GM18873 (cell line): ENCODE measurements at regions not wholly inside any gene's neighbourhood (a gene's known extent, or its start where the extent isn't known, plus 50 kb on each side); places are given as distances from the start of the nearest gene placed in this dataset.

ENCODE experiments used
- ATAC-seq: cut with Tn5 transposase; IDR thresholded peaks from one replicate; pipeline ENCODE4 v1.9.1; 2021; ENCODE audit warnings: mild to moderate bottlenecking, moderate library complexity, moderate number of reproducible peaks; ENCODE audit not compliant: unreplicated experiment, low FRiP score

DNA sequence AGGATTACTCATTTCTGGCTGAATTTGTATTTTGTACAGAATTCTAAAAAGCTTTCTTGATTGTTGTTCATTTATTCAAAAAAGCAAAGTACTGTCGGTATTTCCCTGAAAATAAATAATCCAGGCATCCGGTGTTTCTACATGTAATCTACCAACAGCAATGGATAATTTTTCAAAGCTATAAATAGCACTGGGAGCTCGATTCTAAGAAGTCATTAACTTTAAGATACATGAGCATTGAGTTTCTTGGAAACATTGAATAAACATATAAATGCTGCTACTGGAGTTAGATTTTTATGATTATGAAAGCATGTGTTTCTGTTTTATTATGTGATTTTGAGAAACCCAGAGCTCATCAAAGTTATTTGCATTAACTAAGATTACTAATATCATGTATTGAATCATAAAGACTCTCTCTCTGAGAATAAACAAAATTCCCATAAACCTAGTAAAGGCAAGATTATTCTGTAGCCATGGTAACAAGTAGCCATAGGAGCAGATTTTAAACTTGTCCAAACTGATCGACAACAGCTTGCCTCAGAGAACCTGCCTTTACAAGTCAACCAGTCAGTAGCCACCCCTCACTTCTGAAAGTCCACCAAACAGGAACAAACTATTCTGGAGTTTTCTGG is 197.0 kb downstream of the DRD1 start:
- ATAC-seq = no peak

DNA sequence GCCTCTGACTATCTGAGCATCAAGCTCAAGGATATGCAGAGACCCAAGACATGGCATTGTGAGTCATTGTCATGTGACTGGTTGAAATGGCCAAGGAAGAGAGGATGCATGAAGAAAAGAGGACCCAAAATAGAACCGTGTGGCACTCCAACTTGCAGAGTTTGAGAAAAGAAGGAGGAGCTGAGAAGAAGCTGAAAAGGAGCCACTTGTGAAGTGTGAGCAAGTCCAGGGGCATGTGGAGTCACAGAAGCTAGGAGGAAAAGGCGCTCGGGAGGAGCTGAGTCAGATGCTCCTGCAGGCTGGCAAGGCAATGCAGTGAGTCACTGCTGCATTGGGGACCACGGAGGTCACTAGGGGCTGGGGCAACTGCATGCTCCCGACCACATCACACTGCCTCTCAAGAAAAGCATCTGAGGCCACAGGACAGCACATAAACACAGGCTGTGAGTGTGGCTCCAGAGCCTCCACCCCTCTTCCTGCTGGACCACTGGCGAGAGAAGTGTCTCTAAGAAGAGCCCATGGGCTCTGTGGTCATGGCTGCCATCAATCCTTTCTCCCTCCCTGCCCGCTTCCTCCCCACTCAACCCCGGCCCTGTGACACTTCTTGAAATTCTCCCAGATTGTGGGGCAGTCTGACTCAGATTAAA is 197.6 kb downstream of the DRD1 start:
- no peak for ATAC-seq

DNA sequence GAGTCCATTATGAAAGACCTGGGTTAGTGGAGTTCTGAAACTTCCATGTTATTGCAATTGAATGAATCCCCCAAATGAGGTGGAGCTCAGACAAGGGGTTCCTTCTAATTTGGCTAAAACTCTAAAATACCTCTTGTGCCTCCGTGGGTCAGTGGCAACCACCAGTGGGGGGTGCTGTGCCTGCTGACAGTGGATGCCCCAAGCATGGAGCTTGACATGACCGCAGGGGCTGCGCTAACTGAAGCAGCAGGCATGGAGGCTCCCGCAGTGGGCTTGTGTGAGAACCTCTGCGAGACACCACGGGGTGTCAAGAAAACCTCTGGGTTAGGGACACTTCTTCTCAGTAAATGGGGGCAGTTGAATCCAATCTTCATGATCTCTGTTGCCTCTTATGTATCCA is 200.5 kb downstream of the DRD1 start:
- ATAC-seq = no peak

DNA sequence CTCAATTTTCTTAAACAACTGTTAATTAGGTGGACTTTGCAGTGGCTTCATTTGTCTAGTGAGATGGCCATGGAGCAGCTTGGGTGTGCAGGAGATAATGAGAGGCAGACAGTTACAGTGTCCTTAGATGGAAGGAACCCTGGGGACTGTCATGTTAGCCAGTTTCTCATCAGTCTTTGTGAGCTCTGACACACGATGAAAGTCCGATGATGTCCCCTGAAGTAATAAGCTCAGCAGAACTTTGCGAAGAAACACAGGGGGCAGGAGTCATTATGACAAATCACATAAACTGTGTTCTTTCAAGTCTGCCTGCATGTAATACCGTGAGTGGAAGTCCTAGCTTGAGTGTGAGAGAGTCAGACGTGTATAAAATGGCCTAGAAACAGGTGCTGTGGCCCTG is 201.8 kb downstream of the DRD1 start:
- ATAC-seq = no peak

DNA sequence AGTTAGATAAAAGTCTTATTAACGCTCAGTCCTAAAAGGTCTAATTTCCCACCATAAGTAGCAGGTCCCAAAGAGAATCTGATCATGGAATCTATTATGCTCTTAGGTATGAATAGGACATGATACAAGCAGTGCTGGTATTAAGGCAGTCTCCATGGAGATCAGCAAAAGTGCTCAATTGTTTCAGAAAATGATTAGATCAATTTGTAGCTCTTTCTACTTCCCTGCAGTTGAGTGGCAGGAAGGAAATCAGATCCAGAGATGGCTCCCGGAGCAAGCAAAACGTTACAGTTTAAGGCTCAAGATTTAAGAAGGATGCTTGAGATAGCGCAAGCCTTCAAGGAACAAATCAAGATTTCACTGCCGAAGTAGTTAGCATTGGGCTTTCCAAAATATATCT is 205.7 kb downstream of the DRD1 start:
- ATAC-seq = no peak

DNA sequence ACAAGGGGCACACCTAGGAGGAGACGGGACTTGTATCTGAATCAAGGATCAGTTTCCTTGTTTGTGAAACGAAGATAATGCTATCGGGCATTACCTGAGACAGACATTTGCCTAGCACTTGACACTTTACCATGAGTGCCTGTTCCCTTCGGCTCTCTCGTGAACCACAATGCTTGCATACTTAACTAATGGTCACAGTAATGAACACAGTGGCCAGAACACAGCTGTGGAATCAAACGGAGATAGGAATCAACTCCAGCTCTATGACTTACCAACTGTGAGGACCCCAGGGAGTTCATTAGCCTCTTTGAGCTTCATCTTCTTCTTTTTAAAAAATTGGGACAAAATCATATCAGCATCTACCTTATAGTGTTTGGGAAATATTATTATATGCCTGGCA is 207.8 kb downstream of the DRD1 start:
- no peak for ATAC-seq

DNA sequence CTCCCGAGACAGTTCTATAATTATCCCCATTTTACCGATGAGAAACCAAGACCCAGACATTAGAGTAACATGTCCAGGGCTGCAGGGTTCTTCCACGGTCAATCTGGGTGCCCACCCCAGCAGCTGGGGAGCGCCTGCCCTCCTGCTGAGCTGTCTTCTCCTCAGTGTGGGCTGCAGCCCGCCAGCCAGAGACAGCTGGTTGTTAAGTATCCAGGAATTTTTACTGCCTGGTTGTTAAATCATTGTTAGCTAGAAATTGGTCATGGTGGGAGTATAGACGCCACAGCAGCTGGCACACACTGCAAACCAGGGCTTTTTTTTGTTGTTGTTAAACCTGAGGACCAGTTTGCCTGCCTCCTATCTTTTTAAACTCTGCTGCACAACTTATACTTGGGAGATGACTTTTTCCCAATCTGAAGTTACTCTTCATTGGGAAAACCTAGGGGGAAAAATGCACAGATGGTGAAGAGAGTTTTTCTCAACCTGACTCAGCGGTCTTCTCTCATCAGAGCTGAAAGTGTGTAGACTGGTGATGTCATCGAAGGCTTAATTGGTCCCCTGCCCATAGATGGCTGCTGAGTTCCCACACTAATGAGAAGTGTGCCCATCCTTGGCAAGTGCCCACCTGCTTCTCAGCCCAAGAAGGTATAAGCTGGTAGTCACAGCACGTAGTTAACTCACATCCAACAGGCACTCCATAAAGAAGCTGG is 208.6 kb downstream of the DRD1 start:
- no peak for ATAC-seq

DNA sequence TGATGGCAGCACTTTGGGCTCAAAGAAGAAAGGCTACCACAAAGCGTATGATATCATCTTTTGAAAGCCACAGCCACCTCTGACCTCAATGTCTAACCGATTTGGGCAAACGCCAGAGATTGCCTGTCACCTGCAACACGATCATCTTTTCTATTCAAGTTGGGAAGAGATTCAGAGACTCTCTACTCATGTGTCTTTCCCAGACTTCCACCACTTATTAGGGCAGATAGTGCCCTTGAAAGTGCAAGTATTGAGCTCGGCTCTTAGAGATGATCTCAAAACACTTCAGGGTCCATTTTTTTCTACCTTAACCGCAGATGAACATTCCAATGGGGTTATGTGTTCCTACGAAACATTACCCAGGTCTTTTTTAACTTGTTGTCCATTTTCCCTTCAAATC is 213.7 kb downstream of the DRD1 start:
- ATAC-seq = no peak

DNA sequence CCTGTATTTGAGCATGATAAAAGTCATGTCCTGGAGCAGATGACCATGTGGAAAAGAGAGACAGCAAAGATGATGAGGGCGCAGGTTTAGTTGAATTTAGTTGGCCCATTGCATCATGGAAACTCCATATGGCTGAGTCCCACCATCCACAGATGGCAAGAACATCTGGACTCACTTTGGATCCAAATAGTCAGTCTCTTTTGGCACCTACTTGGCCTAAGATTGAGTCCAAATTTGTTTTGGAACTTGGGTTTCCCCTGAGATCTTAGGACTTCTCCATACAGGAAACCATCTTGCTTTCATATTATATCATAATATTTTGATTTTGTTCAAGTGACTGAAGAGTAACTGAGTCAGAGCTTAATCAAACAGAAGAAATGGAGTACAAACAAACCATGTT is 217.5 kb downstream of the DRD1 start:
- ATAC-seq = no peak

DNA sequence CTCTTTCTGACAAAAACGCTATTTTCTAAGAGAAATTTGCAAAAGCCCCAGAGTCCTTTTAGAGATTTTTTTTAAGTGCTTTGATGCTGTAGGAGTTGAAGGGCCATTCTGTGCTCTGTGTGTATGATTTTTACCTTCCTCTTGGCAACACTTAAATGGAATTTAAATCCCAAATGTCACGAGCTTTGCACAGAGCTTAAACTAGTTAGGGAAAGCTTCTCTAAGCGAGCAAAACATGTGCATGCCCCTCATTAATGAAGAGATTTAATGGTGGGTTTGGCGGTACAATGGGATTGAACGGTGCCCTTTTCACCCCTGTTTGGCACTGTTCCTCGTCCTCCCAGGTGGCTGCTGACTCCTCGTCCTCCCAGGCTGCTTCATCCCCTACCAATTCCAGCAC is 220.7 kb downstream of the DRD1 start:
- ATAC-seq = no peak

DNA sequence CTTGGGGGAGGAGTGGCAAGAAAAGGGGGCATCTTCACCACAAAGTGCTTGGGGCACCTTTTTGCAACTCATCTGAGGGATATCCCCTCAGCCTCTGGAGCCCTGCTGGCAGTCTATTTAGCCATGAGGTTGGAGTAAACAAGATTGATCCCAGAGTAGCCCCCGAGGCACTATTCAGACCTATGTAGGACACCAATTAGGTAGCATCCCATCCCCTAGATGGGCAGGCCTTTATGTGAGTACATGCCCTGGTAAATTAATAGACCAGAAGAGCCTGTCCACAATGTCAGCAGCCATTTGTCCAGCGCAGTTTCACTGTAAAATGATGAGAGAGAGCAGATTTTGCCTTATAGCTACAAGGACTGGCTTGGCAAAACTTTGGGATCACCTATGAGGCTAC is 221.4 kb downstream of the DRD1 start:
- ATAC-seq = no peak

DNA sequence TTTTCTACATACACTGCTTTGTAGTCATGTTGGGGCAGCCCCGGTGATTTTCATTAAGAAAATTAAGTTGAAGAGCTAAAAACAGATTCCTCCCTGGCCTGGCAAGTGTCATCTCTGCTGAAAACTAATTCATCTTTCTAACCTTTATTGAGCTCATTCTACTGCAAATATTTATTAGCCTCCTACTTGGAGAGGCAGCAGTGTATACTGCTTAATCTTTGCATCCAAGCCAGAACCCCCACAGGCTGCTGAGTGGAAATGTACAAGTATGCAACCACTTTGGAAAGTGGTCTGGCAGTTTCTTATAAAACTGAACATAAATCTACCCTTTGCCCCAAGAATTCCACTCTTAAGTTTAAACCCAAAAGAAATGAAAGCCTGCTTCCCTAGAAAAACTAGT is 223.4 kb downstream of the DRD1 start:
- no peak for ATAC-seq

DNA sequence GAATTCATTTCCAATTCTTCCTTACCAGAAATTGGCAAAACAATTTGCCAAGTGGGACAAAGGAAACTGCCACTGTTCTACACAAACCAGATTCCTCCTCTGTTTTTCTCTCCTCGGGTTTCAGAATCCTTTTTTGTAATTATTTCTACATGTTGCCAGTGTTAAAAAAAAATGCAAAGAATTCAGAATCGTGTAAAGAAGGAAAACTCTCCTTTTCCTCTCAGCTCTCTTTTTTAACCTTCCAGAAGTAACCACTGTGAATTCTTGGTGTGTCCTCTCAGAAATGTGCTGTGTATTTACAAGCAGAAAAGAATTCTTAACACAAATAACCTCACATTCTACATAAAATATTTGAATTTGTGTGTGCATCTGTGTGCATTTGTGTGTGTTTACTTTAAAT is 224.6 kb downstream of the DRD1 start:
- no peak for ATAC-seq

DNA sequence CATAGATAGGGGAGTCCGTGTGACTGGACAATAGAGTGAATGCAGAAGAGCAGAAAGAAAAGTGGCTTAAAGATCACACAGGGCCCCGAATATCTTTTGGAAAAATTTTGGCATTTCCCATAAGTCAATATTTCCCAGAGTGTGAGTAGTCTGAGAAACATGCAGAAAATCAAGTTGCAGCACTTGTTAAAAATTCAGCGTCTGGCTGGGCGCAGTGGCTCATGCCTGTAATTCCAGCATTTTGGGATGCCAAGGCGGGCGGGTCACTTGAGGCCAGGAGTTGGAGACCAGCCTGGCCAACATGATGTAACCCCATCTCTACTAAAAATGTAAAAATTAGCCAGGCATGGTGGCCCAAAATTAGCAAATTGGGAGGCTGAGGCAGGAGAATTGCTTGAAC is 227.0 kb downstream of the DRD1 start:
- no peak for ATAC-seq

DNA sequence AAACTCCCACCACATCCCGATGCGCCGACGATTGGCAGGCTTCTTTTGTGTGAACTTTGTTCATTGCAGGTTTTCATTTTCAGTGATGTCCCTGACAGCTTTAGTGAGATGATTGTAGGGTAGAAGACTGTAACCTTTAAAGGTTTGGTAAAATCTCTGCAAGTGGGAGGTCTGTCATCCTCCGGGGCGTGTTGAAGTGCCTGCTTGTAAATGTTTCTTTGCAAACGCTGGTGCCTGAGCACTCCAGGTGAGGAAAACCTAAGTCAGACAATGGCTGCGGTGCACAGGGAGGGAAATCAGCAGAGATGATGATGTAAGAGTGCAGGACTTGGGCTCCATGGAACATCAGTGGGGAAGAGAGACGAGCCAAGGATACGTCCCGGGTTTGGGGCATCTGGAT is 228.1 kb downstream of the DRD1 start:
- ATAC-seq = no peak

DNA sequence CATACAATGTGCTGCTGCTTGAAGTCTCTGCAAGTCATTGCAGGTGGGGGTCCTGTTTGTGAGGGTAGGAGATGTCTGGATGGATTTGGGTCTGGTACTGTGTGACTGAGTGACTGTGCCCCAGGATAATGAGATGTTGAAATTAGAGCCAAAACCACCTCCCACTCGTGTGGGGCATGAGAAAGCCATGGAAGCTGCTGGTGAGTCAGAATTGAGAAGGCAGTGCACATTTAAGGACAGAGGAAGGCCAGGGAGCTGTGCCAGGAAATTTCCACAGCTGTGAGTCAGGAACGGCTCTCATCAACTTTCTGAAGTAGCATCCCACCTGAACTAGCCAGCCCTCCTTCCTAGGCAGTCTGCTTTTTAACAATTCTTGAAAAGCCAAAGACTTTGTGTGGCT is 229.8 kb downstream of the DRD1 start:
- ATAC-seq = no peak

DNA sequence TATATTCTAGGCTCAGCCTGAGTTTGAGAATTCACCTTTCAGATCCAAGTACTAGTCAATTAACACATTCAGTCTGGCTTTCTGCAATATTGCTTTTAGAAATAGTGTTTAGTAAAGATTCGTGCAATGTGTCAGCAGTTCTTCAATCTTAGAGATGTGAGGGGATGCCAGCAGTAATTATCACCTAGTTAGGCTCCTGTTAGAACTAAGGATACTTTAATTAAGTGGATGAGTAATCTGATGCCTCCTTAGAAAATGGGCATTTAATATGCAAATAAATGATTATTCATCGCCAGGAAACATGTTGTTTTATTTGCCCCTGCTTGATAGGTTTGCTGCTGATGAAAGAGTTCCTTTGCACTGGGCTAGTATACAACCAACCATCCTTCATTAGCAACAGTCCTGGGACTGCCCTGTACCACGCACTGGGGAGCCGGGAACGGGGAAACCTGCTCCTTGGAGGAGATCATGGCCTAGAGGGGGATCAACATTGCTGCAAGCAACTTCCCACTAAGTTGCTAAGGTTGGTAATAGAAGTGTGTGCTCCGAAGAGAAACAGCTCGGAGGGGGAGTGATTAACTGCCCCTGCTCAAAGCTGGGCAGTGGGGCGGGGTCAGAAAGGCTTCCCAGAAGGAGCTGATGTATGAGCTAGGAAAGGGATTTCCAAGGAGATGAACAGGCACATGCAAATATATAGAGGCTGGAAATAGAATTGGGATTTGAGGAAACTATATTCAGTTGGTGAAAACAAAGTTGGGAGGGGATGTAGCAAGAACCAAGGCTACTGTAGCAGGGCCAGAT is 231.8 kb downstream of the DRD1 start:
- no peak for ATAC-seq

DNA sequence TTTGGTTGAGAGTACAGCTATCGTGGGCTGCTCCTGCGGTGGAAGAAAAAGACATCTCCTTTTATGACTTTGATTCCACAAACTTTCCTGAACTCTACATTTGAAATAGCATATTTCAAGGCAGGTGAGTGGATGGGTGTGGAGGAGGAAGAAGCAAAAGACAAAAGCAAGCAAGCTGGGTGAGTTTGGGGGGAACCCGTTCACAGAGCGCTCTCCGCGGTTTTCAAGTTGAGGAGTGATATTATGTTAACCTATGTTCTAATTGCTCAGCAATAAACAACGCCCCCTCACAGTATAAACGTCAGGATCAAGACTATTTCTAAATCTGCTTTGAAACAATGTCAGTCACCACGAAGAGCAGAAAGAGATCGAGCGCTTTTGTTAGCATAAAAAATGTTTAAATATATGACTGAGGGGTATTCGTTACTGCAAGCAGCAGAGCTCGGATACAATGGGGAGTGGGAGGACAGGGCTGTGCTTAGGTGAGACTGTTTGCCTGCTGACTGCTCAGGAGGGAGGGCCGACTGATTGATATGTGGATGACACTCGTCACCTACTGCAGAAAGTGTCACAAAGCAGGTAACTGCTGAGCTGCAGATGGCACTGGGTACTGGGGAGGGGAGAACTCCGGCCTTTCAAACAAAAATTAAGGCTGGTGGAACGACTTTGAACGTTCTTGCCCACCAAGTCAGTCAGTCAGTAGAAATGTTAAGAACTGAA is 236.5 kb downstream of the DRD1 start:
- no peak for ATAC-seq

DNA sequence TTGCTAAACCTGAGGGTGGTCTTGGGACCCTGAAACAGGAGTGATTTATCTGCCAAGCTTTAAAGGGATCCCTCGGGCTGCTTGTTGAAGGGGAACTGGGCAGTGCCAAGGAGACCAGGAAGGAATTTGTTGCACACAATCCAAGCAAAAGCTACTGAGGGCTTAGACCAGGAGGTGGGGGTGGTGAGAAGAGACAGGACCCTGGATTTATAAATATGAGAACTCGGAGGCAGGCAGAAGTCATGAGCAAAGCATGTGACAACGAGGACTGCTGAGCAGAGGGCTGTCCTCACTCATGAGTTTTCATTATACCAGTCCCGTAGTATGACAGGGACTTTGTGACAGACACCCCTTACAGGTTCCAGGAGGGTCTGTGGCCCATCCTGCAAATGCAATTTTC is 237.3 kb downstream of the DRD1 start:
- no peak for ATAC-seq

DNA sequence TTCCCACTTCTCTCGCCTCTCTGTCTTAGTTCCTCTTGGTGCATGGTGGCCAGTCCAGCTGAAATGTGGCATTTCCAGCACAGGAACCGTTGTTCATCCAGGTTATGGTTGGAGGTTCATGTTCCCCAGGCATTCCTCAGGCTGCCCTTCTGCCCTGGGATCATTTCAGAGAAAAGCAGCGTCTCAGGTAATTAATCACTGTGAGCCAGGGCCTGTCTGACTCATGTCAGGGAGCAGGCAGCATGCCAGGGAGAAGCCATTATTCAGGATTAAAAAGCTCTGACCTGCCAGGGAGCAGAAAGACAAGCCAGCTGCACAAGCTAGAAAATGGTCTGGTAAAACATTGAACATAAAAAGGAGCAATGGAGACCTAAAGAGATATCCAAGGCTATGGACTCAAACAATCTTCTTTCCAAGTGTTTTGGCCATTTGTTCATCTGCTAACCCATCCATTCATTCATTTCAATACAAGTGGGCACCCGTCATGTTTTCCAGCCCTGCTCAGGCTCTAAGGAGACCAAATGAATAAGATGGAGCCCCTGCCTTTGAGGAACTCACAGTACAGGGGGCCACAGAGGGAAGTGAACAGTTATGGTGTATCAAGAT is 241.4 kb downstream of the DRD1 start:
- no peak for ATAC-seq
